H9 (cell line): ENCODE measurements at regions not wholly inside any gene's neighbourhood (a gene's known extent, or its start where the extent isn't known, plus 50 kb on each side); places are given as distances from the start of the nearest gene placed in this dataset.

Source experiments
- DNase-seq: peaks from one replicate; pipeline ENCODE4 v3.0.0-alpha.2; 2017
- H2AFZ ChIP-seq: one replicate; pipeline ENCODE4 v1.6.1; 2013; ENCODE audit warnings: mild to moderate bottlenecking, low read length, control low read depth, moderate library complexity
- H2AK5ac ChIP-seq: 2 replicates; pipeline ENCODE4 v1.6.1; 2013; ENCODE audit warnings: low read length, control low read depth, mixed read lengths; ENCODE audit not compliant: insufficient read length
- H2BK120ac ChIP-seq: one replicate; pipeline ENCODE4 v1.6.1; 2013; ENCODE audit warnings: low read depth, mild to moderate bottlenecking, low read length, control low read depth, inconsistent platforms; ENCODE audit not compliant: poor library complexity, severe bottlenecking
- H2BK12ac ChIP-seq: 2 replicates; pipeline ENCODE4 v1.6.1; 2013; ENCODE audit warnings: low read length, control low read depth, mixed read lengths, low read depth; ENCODE audit not compliant: insufficient read length
- H2BK15ac ChIP-seq: 2 replicates; pipeline ENCODE4 v1.6.1; 2013; ENCODE audit warnings: low read depth, low read length, control low read depth
- H2BK20ac ChIP-seq: one replicate; pipeline ENCODE4 v1.6.1; 2013; ENCODE audit warnings: low read depth, mild to moderate bottlenecking, low read length, control low read depth, inconsistent platforms; ENCODE audit not compliant: poor library complexity, severe bottlenecking
- H2BK5ac ChIP-seq: 2 replicates; pipeline ENCODE4 v1.6.1; 2013; ENCODE audit warnings: low read length, control low read depth, mixed read lengths; ENCODE audit not compliant: insufficient read length
- H3K14ac ChIP-seq: 2 replicates; pipeline ENCODE4 v1.6.1; 2013; ENCODE audit warnings: low read length, control low read depth; ENCODE audit not compliant: insufficient read depth
- H3K18ac ChIP-seq: 2 replicates; pipeline ENCODE4 v1.6.1; 2013; ENCODE audit warnings: low read depth, mild to moderate bottlenecking, mixed read lengths, low read length, control low read depth; ENCODE audit not compliant: insufficient read length
- H3K23ac ChIP-seq: 2 replicates; pipeline ENCODE4 v1.6.1; 2013; ENCODE audit warnings: low read length, control low read depth, mixed read lengths, low read depth; ENCODE audit not compliant: insufficient read length
- H3K23me2 ChIP-seq: 2 replicates; pipeline ENCODE4 v1.6.1; 2013; ENCODE audit warnings: low read depth, mild to moderate bottlenecking, mixed read lengths, low read length, control low read depth; ENCODE audit not compliant: insufficient read length, poor library complexity, severe bottlenecking
- H3K27ac ChIP-seq: 2 replicates; pipeline ENCODE4 v1.5.1; 2013; ENCODE audit warnings: low read length, control low read depth, mixed read lengths, low read depth; ENCODE audit not compliant: insufficient read length
- H3K27me3 ChIP-seq: 2 replicates; pipeline ENCODE4 v1.6.1; 2013; ENCODE audit warnings: low read length, control low read depth, inconsistent platforms; ENCODE audit not compliant: insufficient read depth
- H3K4ac ChIP-seq: 2 replicates; pipeline ENCODE4 v1.6.1; 2013; ENCODE audit warnings: low read depth, mild to moderate bottlenecking, control low read depth, inconsistent platforms, low read length, moderate library complexity
- H3K4me1 ChIP-seq: 2 replicates; pipeline ENCODE4 v1.6.1; 2013; ENCODE audit warnings: low read length, control low read depth, inconsistent platforms; ENCODE audit not compliant: insufficient read depth
- H3K4me2 ChIP-seq: 2 replicates; pipeline ENCODE4 v1.6.1; 2013; ENCODE audit warnings: low read length, control low read depth, mixed read lengths; ENCODE audit not compliant: insufficient read length, insufficient read depth
- H3K56ac ChIP-seq: 2 replicates; pipeline ENCODE4 v1.6.1; 2013; ENCODE audit warnings: low read depth, mild to moderate bottlenecking, mixed read lengths, low read length, control low read depth; ENCODE audit not compliant: insufficient read length
- H3K79me1 ChIP-seq: 2 replicates; pipeline ENCODE4 v1.6.1; 2013; ENCODE audit warnings: low read depth, mild to moderate bottlenecking, moderate library complexity, low read length, control low read depth, inconsistent platforms; ENCODE audit not compliant: insufficient read depth, poor library complexity, severe bottlenecking
- H3K79me2 ChIP-seq: 2 replicates; pipeline ENCODE4 v1.6.1; 2013; ENCODE audit warnings: low read length, control low read depth, inconsistent platforms; ENCODE audit not compliant: insufficient read depth
- H3K9ac ChIP-seq: 2 replicates; pipeline ENCODE4 v1.6.1; 2013; ENCODE audit warnings: low read length, control low read depth, mixed read lengths; ENCODE audit not compliant: insufficient read length; ENCODE audit errors: extremely low read depth
- H3K9me3 ChIP-seq: one replicate; pipeline ENCODE4 v1.6.1; 2013; ENCODE audit warnings: low read depth, low read length, inconsistent platforms; ENCODE audit not compliant: control insufficient read depth
- H3T11ph ChIP-seq: one replicate; pipeline ENCODE4 v1.6.1; 2013; ENCODE audit warnings: mild to moderate bottlenecking, low read length, control low read depth, inconsistent platforms
- H4K20me1 ChIP-seq: one replicate; pipeline ENCODE4 v1.6.1; 2013; ENCODE audit not compliant: control insufficient read depth, insufficient read length, insufficient read depth
- H4K5ac ChIP-seq: 2 replicates; pipeline ENCODE4 v1.6.1; 2013; ENCODE audit warnings: low read depth, mild to moderate bottlenecking, mixed read lengths, low read length, control low read depth; ENCODE audit not compliant: insufficient read length
- H4K8ac ChIP-seq: replicated peaks from 2 replicates; pipeline ENCODE4 v1.6.1; 2013; ENCODE audit warnings: low read length, control low read depth, mixed read lengths, low read depth; ENCODE audit not compliant: insufficient read length
- H4K91ac ChIP-seq: 2 replicates; pipeline ENCODE4 v1.6.1; 2013; ENCODE audit warnings: low read depth, mild to moderate bottlenecking, moderate library complexity, mixed read lengths, low read length, control low read depth; ENCODE audit not compliant: insufficient read length
- H3K27ac Mint-ChIP-seq, 3 experiments: 2 replicates in 2 of 3; 3 replicates in 1 of 3; pipeline ENCODE4 v1.8.0; 2020 to 2021; ENCODE audit warnings: mixed read lengths in 3 of 3, mild to moderate bottlenecking in 1 of 3, moderate library complexity in 1 of 3
- H3K27me3 Mint-ChIP-seq: 2 replicates; pipeline ENCODE4 v1.8.0; 2021; ENCODE audit warnings: low read depth, mild to moderate bottlenecking, moderate library complexity, mixed read lengths
- H3K36me3 Mint-ChIP-seq, 3 experiments: 2 replicates in 2 of 3; 3 replicates in 1 of 3; pipeline ENCODE4 v1.8.0; 2020 to 2021; ENCODE audit warnings: low read depth in 3 of 3, mixed read lengths in 3 of 3; ENCODE audit not compliant: insufficient read depth in 1 of 3
- H3K4me1 Mint-ChIP-seq, 2 experiments: 2 replicates each; pipeline ENCODE4 v1.8.0; 2020; ENCODE audit warnings: mixed read lengths in 2 of 2
- H3K4me3 Mint-ChIP-seq, 2 experiments: 2 replicates in 1 of 2; 3 replicates in 1 of 2; pipeline ENCODE4 v1.8.0; 2020 to 2021; ENCODE audit warnings: mild to moderate bottlenecking in 2 of 2, mixed read lengths in 2 of 2, moderate library complexity in 1 of 2
- H3K9me3 Mint-ChIP-seq, 2 experiments: 2 replicates in 1 of 2; 3 replicates in 1 of 2; pipeline ENCODE4 v1.8.0; 2020; ENCODE audit warnings: mild to moderate bottlenecking in 2 of 2, mixed read lengths in 2 of 2, moderate library complexity in 1 of 2
- WGBS: extraction: QIAGEN DNeasy Blood & Tissue Kit; methylation state at CpG from one replicate; pipeline ENCODE4 v1.1.7; 2013; ENCODE audit warnings: missing lambda C conversion rate, low lambda C conversion rate, mixed read lengths; ENCODE audit not compliant: insufficient read length; ENCODE audit errors: extremely low coverage; 5-methylcytosine and 5-hydroxymethylcytosine counted together
- TF ChIP-seq, protein P1 (sequence below): fragments of 200-600 bp; sonication (generic); conservative IDR thresholded peaks from 3 replicates; pipeline ENCODE4 v1.8.0; 2021; ENCODE audit warnings: antibody characterized with exemption, mild to moderate bottlenecking

DNA sequence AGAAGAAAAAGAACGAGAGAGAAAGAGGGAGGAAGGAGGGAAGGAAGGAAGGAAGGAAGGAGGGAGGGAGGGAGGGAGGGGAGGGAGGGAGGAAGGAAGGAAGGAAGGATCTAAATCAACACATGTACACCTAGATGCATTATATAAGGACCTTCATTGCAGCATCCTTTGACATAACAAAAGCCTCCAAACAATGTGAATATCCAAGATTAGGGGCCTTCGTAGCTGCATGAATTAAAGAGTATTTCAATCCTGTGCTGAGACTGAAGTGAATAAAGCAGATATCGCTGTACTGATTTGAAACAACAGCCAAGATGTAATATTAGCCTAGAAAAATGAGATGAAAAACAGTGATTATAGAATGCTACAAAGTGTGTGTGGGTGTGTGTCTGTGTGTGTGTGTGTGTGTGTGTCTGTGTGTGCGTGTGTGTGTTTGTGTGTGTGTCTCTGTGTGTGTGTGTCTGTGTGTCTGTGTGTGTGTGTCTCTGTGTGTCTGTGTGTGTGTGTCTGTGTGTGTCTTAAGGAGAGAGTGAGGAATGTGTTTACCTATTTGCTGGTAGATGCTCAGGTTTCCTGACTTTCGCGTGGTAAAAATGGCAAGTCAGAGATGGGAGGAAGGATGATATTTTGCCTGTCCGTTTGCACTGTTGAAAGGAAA, 129.0 kb upstream of the PTPN1 start:
- DNase-seq: no peak
- H3K4me1 ChIP-seq: no peaks in the 10 kb centered on the region
- TF ChIP-seq, protein P1, sequence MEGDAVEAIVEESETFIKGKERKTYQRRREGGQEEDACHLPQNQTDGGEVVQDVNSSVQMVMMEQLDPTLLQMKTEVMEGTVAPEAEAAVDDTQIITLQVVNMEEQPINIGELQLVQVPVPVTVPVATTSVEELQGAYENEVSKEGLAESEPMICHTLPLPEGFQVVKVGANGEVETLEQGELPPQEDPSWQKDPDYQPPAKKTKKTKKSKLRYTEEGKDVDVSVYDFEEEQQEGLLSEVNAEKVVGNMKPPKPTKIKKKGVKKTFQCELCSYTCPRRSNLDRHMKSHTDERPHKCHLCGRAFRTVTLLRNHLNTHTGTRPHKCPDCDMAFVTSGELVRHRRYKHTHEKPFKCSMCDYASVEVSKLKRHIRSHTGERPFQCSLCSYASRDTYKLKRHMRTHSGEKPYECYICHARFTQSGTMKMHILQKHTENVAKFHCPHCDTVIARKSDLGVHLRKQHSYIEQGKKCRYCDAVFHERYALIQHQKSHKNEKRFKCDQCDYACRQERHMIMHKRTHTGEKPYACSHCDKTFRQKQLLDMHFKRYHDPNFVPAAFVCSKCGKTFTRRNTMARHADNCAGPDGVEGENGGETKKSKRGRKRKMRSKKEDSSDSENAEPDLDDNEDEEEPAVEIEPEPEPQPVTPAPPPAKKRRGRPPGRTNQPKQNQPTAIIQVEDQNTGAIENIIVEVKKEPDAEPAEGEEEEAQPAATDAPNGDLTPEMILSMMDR: no peak
- H3K79me2 ChIP-seq: no peaks in the 10 kb centered on the region
- no peak overlapping the region; a peak in 2 of 7 replicates for H3K27ac Mint-ChIP-seq
- H3K23me2 ChIP-seq: no peaks in the 10 kb centered on the region
- no peak overlapping the region for H3K56ac ChIP-seq
- no peak overlapping the region for H3K9ac ChIP-seq
- H2BK15ac ChIP-seq: no peak overlapping the region
- no peak overlapping the region for H2AFZ ChIP-seq
- H3K27me3 Mint-ChIP-seq: peaks cover 3% of the 10 kb centered on the region
- no peak overlapping the region for H3K18ac ChIP-seq
- H4K91ac ChIP-seq: no peak overlapping the region
- H3K79me1 ChIP-seq: no peaks in the 10 kb centered on the region
- no CpG with 5 or more reads among the region's 7 CpGs for WGBS
- H2BK120ac ChIP-seq: no peak overlapping the region
- H4K8ac ChIP-seq: no peak overlapping the region
- no peak overlapping the region for H3K4me3 Mint-ChIP-seq
- H2BK12ac ChIP-seq: no peak overlapping the region
- H3K14ac ChIP-seq: no peak overlapping the region
- H3K9me3 Mint-ChIP-seq: no peaks in the 10 kb centered on the region
- no peak overlapping the region for H3T11ph ChIP-seq
- no peak overlapping the region for H4K5ac ChIP-seq
- no peak overlapping the region for H3K4me2 ChIP-seq
- no peak overlapping the region for H3K27ac ChIP-seq
- no peak overlapping the region for H2AK5ac ChIP-seq
- no peak overlapping the region for H2BK20ac ChIP-seq
- H3K23ac ChIP-seq: no peak overlapping the region
- H3K4ac ChIP-seq: no peak overlapping the region
- no peaks in the 10 kb centered on the region for H3K9me3 ChIP-seq
- no peaks in the 10 kb centered on the region for H3K27me3 ChIP-seq
- H3K36me3 Mint-ChIP-seq: no peaks in the 10 kb centered on the region
- no peaks in the 10 kb centered on the region for H4K20me1 ChIP-seq
- H2BK5ac ChIP-seq: no peak overlapping the region
- peaks cover 0 to 8% of the 10 kb centered on the region in 2 experiments; a peak in 1 of 4 replicates for H3K4me1 Mint-ChIP-seq
